Stimulated activated CD4-positive, alpha-beta T cell treated with anti-CD3 and anti-CD28 coated beads, Interleukin-15, amount 100 ng/mL, for 1 hour (primary cell): ENCODE measurements at regions not wholly inside any gene's neighbourhood (a gene's known extent, or its start where the extent isn't known, plus 50 kb on each side); places are given as distances from the start of the nearest gene placed in this dataset.
"Not testable (repeated sequence)": the region's sequence is repeated elsewhere in the genome, so short reads cannot be mapped to it uniquely, and the experiment has no call there.

Experiments used
- DNase-seq, 2 donors: peaks; one replicate each; pipeline ENCODE4 v3.0.0-alpha.2; 2020; ENCODE audit warnings: low read depth in 1 of 2, low spot score in 1 of 2

DNA sequence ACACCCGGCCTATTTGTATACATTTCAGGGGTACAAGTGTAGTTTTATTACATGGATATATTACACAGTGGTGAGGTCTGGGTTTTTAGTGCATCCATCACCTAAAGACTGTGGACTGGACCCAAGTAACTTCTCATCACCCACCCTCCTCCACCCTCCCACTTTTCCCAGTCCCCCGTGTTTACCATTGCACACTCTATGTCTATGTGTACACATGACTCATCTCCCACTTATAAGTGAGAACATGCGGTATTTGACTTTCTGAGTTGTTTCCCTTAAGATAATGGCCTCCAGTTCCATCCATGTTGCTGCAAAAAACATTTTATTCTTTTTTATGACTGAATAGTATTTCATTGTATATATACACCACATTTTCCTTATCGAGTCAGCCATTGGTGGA, 98.9 kb upstream of the WAC start:
- no peak for DNase-seq

- DNase-seq: no peak
Measured at GRCh38 chr10:28442403-28442802, 90.5 kb upstream of the WAC start.

GRCh38 chr10:28444031-28444430, 88.9 kb upstream of the WAC start:
- DNase-seq: no peak

DNA sequence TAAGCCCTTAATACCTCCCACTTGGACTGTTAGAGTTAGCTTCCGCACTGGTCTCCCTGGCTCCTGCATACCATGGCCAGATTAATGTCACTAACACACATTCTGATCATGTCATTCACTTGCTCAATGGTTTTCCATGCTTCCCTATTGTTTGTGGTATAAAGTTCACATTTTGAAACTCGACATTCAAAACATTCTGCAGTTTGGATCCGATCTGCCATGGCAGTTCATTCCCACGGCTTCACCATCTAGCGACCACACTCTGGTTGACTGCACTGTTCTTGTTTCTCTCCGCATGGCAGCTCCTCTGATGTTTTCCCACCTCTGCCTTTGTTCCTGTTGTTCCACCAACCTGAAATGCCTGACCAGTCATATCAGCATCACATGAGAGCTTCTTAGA, 87.4 kb upstream of the WAC start:
- DNase-seq: no peak

GRCh38 chr10:28449382-28449781, 83.5 kb upstream of the WAC start:
- no peak for DNase-seq

DNA sequence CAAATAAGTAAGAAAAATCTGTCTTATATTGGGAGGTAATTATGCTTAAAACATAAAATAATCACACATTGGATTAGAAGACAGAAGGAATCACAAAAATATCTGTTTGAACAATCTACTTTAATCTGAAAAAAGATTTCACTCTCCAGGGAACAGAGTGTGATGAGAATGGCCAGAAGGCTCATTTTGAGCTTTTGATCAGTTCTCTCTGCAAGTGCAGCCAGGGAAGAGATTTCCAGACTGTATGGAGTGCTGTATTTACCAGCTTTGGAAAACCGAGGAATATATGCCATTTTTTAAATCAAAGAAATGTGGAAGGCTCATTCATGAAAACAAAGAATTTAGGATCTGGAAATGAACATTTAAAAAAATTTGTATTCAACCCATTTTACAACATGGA, 83.0 kb upstream of the WAC start:
- no peak for DNase-seq

- no peak for DNase-seq
Measured at GRCh38 chr10:28453926-28454325, 79.0 kb upstream of the WAC start.

DNA sequence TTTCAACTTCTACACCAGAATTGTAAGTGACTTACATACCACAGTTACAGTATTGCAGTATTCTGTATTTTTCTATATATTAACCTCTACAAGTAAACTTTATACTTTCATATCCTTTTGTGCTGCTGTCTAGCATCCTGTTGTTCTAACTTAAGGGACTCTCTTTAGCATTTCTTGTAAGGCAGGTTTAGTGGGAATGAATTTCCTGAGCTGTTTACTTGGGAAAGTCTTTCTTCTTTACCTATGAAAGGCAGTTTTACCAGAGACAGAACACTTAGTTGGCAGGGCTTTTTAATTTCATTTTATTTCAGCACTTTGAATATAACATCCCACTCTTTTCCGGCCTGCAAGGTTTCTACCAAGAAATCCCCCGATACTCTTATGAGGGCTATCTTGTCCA, 75.8 kb upstream of the WAC start:
- no peak for DNase-seq

GRCh38 chr10:28457873-28458272, 75.0 kb upstream of the WAC start:
- DNase-seq: not testable (repeated sequence)

DNA sequence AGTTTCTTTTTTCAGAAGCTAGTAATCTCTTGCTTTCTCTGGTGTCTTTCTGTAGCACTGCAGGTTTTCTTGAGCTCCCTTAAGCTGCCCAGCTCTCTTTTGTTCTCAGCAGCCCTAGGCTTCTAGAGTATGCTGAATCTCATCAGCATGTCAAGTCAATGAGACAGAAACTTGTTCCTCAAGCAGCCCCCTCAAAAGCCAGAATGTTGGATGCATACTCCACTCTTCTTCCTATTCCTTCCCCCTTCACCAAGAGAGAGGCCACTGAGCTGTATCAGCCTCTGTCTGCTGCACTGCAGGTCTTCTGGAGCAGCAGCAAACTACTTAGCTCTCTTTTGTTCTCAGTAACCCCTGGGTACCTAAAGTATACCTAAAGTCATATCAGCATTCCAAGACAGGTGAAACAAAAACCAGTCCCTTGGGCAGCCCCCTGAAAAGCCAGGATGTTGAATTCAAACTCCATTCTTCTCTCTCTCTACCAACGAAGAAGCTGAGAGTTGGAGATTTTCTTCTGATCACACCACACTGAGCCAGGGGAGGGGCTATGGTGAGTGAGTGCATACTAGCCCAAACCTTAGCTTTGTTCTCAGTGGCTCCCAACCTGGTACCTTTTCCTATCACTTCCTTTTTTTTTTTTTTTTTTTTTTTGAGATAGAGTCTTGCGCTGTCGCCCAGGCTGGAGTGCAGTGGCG, 73.3 kb upstream of the WAC start:
- DNase-seq: no peak

- DNase-seq: no peak
Measured at GRCh38 chr10:28463141-28463540, 69.8 kb upstream of the WAC start.

DNA sequence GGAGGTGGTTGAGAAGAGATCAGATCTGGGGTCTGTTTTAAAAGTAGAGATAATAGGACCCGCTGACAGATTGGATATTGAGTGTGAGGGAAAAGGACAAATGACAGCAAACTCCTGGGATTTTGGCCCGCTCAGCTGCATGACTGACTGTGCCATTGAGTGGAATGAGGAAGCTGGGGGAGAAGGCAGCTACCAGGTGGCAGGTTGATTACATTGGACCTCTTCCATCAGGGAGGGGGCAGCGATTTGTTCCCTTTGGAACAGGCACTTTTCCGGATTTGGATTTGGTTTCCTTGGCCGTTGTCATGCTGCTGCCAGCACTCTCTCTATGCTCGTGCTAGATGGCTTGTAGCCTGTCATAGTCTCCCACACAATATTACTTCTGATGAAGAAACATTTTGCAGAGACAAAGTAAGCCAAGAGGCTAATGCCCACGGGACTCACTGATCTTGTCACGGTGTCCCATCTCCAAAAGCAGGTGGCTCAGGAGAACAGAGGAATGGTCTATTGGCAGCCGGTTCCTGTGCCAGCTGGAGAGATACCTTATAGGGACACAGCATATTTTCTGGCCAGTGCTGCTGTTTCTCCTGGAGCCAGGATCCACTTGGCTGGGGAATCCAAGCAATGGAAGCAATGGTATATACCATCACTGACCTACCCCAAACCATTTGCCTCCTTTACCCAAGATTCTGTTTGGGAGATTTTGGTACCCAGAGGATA, 69.1 kb upstream of the WAC start:
- no peak for DNase-seq

- DNase-seq: no peak
Measured at GRCh38 chr10:28467615-28468014, 65.3 kb upstream of the WAC start.

DNA sequence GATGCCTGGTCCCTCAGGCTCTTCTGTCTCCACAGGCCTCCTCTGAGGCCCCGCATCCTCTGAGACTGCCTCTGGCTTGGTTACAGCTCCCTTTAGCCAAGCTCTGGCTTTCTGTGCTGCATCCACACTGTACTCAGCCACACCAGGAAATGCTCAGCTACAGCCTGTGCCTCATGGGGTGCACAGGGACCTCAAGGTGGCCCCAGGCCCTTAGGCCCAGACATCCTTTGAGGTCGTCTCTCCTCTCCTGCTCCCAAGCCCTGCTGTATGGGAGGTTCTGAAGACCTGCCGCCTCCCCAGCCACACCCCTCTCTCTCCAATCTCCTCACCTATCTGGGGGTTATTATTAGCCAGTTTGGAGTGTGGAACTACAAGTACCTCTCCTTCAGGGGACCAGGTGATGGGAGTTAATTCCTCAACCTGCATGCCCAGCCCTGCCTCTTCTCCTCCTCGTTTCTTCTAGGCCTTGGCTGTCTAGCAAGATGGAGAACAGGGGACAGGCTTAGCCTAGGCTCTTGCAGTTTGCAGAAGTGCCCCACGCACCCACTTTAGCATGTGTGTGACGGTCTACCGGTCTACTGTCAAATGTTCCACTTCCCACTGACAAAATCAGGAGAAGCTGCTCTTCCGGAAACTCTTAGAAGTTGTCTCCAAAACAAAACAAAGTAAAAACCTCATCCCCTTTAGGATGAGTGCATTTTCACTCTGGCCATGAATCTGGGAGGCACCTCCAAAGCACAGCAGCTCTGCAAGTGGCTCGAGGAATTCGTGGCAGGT, 64.0 kb upstream of the WAC start:
- no peak for DNase-seq

DNA sequence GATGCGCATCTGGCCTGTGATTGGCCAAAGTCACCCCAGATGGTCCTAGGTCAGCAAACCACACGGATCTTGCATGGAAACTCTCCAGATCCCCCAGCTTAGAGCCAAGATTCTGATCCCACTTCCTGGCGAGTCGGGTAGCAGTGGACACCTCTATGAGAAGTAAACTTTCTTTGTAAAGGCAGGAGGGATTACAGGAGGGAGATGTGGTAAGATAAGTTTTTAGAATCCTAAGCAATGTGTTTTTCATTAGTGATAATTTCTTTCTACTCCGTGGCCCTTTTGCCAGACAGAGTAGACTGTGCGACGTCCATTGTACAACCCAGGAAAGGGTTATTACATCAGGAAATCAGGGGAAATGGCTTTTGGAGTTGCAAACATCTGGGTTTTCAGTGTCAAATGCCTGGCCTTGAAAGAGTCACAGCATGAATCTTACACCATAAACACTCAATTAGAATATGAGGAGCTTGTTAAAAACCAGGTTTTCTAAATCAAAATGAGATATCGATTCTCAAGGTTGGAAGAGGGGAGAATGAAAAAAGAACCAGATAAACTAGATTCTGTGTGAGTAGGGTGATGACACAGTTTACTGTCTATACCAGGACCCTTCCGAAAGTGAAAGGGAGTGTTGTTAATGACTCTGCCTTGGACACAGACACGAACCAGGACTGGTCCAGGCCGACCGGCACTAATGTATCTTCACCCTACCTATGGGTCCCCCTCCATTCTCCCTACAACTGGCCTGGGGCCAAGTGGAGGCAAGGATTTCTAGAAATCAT, 61.9 kb upstream of the WAC start:
- no peak for DNase-seq

DNA sequence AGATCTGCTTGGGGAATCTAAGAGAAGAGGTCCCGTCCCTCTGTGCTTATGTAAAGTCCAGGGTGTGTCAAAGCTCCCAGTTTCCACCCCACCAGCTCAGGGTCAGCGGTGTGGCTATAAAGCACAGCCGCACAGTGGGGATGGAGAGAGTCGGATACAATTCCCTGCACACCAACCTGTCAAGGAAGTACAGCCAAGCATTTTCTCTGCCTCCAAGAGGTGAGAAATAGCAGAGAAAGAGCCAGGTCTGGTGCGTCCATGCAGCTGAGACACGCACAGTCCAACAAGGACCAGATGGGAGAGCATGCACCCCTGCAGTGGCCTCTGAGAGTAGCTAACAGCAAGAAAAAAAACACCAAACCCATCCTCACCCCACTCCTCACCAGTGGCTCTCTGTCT, 61.3 kb upstream of the WAC start:
- DNase-seq: no peak

GRCh38 chr10:28478646-28479045, 54.3 kb upstream of the WAC start:
- no peak for DNase-seq

DNA sequence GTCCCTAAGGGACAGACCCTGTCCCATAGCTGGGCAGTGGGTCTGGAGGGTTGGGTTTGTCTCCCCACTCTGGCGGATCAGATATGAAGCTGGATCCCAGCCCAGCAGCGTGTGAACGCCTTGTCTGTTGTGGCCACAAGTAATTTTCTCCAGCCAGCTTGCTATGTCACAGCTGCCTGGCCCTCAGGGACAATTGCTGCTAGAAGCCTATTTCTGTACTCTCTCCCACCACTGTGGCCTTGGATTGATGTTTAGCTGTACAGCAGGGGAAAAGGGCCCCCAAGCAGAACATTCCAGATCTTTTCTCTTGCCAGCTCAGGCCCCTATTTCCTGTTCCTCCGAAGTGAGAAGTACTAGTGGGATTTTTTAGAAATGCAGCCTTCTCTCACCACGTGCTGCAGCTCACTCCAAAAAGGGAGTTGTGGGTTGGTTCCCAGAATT, 53.5 kb upstream of the WAC start:
- no peak for DNase-seq

- DNase-seq: no peak
Measured at GRCh38 chr10:28479927-28480627, 52.8 kb upstream of the WAC start.

- no peak for DNase-seq
Measured at GRCh38 chr10:28480628-28480965, 52.3 kb upstream of the WAC start.

- not testable (repeated sequence) for DNase-seq
Measured at GRCh38 chr10:28481346-28481745, 51.6 kb upstream of the WAC start.
